ENCODE measurements at regions not wholly inside any gene's neighbourhood (a gene's known extent, or its start where the extent isn't known, plus 50 kb on each side); places are given as distances from the start of the nearest gene placed in this dataset.

- TF ChIP-seq CTCF (IDR thresholded peaks at IDR 0.05; ENCODE audit: insufficient read depth, low read length, poor library complexity, severe bottlenecking), result no peak
- no peak for TF ChIP-seq EZH2phosphoT487 (conservative IDR thresholded peaks at IDR 0.05; ENCODE audit: low read length)
Observed at GRCh38 chr12:31896514-31897039, 62.6 kb upstream of the RESF1 start.
